Nephron (organoid): ENCODE measurements at regions not wholly inside any gene's neighbourhood (a gene's known extent, or its start where the extent isn't known, plus 50 kb on each side); places are given as distances from the start of the nearest gene placed in this dataset.

Experiments
- H3K27ac Mint-ChIP-seq, 3 experiments: 2 replicates each; pipeline ENCODE4 v1.8.0; 2020; ENCODE audit warnings: mixed read lengths in 3 of 3, mild to moderate bottlenecking in 2 of 3, moderate library complexity in 1 of 3
- H3K27me3 Mint-ChIP-seq: 2 replicates; pipeline ENCODE4 v1.8.0; 2021; ENCODE audit warnings: low read depth, mild to moderate bottlenecking, moderate library complexity, mixed read lengths
- H3K36me3 Mint-ChIP-seq: 2 replicates; pipeline ENCODE4 v1.8.0; 2020; ENCODE audit warnings: low read depth, mixed read lengths
- H3K4me1 Mint-ChIP-seq: 2 replicates; pipeline ENCODE4 v1.8.0; 2020; ENCODE audit warnings: mixed read lengths
- H3K4me3 Mint-ChIP-seq, 3 experiments: 2 replicates each; pipeline ENCODE4 v1.8.0; 2020; ENCODE audit warnings: mild to moderate bottlenecking in 3 of 3, mixed read lengths in 3 of 3, moderate library complexity in 2 of 3
- H3K9me3 Mint-ChIP-seq: 2 replicates; pipeline ENCODE4 v1.8.0; 2020; ENCODE audit warnings: mixed read lengths
- TF ChIP-seq, protein P1 (sequence below), 3 experiments: fragments of 200-600 bp; sonication (generic); IDR thresholded peaks; one replicate each; pipeline ENCODE4 v1.5.0; 2021; ENCODE audit warnings: antibody characterized with exemption in 3 of 3; ENCODE audit not compliant: unreplicated experiment in 3 of 3

DNA sequence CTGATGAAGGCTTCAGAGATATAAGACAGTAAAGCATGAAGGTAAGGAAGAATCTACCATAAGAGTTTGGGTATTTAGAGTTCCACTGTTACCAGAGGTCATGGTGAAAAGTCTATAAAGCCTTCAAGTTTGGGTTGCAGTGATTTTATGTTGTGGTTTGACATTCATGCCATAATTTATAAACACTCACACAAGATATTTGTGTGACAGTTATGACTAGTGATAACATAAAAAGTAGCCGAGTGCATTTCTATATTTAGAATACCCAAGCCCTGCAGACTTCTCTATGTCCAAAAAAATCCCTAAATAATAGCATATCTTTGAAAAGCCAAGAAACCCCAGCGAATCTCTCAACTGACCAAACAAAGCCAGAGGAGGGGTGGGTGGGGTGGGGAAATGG is 229.9 kb downstream of the CXCL12 start:
- Mint-ChIP-seq H3K27ac (peak overlapping the region in 1 of 3 experiments; percentile 11), H3K27me3 (no peaks in the 10 kb centered on the region), H3K4me1 (no peaks in the 10 kb centered on the region), H3K36me3 (no peaks in the 10 kb centered on the region), H3K9me3 (peaks cover 35% of the 10 kb centered on the region), H3K4me3 (no peak overlapping the region)
- TF ChIP-seq, protein P1, sequence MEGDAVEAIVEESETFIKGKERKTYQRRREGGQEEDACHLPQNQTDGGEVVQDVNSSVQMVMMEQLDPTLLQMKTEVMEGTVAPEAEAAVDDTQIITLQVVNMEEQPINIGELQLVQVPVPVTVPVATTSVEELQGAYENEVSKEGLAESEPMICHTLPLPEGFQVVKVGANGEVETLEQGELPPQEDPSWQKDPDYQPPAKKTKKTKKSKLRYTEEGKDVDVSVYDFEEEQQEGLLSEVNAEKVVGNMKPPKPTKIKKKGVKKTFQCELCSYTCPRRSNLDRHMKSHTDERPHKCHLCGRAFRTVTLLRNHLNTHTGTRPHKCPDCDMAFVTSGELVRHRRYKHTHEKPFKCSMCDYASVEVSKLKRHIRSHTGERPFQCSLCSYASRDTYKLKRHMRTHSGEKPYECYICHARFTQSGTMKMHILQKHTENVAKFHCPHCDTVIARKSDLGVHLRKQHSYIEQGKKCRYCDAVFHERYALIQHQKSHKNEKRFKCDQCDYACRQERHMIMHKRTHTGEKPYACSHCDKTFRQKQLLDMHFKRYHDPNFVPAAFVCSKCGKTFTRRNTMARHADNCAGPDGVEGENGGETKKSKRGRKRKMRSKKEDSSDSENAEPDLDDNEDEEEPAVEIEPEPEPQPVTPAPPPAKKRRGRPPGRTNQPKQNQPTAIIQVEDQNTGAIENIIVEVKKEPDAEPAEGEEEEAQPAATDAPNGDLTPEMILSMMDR (IDR thresholded peaks at IDR 0.05; ENCODE audit: unreplicated experiment in 3 of 3): no peak

DNA sequence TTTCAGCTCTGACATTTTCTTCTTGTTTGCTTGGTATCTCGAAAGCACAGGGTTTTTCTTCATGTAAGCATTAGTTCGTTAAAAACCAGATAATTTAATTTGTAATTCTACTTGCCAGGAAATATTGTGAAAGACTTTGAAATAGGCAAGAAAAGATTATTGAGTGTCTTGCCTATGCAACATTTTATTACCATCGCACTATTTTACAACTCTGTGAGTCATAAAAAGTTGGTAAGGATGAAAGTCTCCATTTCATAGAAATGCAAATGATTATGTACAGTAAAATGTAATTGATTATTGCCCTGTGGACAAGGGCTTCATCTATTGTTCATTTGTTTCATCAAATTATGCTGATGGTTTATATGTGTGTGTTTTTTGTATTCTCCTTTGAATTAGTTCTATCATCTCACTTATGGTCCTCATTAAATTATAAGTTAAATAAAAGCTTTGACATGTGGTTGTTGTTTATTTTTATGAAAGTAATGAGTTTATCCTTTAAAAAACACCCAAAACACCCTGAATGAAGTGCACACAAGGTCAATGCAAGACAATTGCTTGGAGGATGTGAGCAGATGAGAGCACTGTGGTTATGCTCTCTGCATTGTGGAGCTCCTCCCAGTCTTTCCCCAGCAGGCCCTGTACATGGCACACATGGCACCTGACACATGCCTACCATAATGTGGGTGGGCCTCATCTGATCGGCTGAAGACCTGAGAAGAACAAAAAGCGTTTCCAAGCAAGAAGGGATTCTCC is 230.8 kb downstream of the CXCL12 start:
- TF ChIP-seq, protein P1 (IDR thresholded peaks at IDR 0.05; ENCODE audit: unreplicated experiment in 3 of 3): no peak
- Mint-ChIP-seq H3K4me3 (no peak overlapping the region), H3K9me3 (peaks cover 43% of the 10 kb centered on the region), H3K4me1 (no peaks in the 10 kb centered on the region), H3K36me3 (no peaks in the 10 kb centered on the region), H3K27ac (no peak overlapping the region), H3K27me3 (no peaks in the 10 kb centered on the region)

DNA sequence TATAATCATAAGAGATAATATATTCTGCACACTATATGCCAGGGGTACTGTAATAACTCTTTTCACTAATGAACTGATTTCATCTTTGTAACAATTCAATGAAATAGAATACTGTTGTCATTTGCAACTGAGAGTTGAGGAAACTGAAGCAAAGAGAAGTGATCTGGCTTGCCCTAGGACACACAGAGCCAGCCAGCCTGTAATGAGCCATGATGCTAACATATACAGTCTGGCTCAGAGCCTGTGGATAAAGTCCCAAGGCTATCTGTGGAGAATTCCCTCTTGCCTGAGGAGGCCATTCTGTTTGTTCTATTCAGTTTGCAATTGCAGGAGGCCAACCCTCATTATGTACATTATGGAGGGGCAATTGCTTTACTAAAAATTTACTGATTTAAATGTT is 241.3 kb downstream of the CXCL12 start:
- H3K9me3 Mint-ChIP-seq: peaks cover 22% of the 10 kb centered on the region
- TF ChIP-seq, protein P1 (IDR thresholded peaks at IDR 0.05; ENCODE audit: unreplicated experiment in 3 of 3): no peak
- no peaks in the 10 kb centered on the region for H3K4me1 Mint-ChIP-seq
- H3K4me3 Mint-ChIP-seq: no peak overlapping the region
- no peak overlapping the region for H3K27ac Mint-ChIP-seq
- peaks cover 5% of the 10 kb centered on the region for H3K27me3 Mint-ChIP-seq
- peaks cover 3% of the 10 kb centered on the region for H3K36me3 Mint-ChIP-seq

DNA sequence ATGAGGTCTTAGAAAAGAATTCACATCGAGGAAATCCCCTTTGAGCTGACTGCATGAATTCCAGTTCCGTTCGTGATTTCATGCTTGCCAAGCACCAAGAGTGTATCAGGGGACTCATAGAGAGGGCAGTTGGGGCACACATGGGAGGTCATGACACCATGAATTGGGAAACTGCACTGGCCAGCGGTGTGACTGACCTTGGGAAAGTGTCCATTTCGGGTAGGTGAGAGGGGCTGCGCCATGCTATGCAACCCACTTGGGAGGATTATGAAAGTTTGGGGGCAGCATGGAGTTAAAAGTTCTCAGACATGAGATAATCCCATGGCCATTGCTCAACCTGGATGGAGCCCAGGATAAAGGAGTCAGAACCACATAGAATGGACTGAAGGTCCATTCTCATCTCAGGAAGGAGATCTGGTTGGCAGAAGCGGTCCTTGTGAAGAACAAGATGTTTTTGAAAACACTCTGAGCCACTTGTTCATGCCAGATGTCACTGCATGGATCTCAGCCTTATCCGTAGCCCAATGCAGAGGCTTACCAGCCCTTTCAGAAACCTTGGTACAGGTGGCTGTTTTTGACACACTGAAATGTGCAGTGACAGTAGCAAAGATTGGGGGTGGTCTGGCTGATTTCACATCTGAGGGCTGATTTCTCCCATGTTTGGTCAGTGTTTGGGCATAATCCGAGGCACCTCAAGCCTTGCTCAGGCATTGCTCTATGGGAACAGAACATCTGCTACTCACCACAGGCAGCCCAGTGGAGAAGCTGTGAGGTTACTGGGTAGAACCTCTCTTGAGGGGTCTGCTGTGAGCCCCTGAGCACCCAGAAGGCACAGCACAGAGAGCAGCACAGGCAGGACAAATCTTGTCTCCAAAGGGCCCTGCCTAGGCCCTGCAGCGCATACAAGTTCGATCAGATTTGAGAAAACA is 252.3 kb downstream of the CXCL12 start:
- Mint-ChIP-seq H3K4me1 (no peaks in the 10 kb centered on the region), H3K9me3 (no peaks in the 10 kb centered on the region), H3K27me3 (peaks cover 6% of the 10 kb centered on the region), H3K4me3 (no peak overlapping the region), H3K27ac (no peak overlapping the region), H3K36me3 (no peaks in the 10 kb centered on the region)
- TF ChIP-seq, protein P1 (IDR thresholded peaks at IDR 0.05; ENCODE audit: unreplicated experiment in 3 of 3): no peak

DNA sequence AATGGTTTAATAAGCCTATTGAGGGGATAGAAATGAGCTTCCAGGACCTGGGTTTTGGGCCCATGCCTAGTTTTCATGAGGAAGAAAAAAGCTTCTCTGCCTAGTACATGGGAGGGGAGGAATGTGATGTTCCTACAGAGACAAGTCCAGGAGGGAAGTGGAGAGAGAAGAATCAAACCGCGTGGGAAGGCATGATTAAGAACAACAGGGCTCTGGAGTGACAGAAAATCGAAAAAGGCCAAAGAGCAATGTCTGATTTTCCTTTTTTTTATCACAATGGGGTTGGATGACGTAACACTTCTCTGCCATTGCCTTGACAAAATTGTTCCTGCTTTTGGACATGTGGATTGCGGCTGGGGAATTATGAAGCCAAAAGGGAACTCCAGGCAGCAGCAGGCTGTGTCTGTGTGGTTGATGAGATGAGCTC is 258.6 kb downstream of the CXCL12 start:
- TF ChIP-seq, protein P1 (IDR thresholded peaks at IDR 0.05; ENCODE audit: unreplicated experiment in 3 of 3): no peak
- H3K36me3 Mint-ChIP-seq: no peaks in the 10 kb centered on the region
- H3K27me3 Mint-ChIP-seq: no peaks in the 10 kb centered on the region
- H3K27ac Mint-ChIP-seq: no peak overlapping the region
- H3K9me3 Mint-ChIP-seq: peaks cover 13% of the 10 kb centered on the region
- no peaks in the 10 kb centered on the region for H3K4me1 Mint-ChIP-seq
- H3K4me3 Mint-ChIP-seq: no peak overlapping the region
